ENCODE measurements at regions not wholly inside any gene's neighbourhood (a gene's known extent, or its start where the extent isn't known, plus 50 kb on each side); places are given as distances from the start of the nearest gene placed in this dataset.

DNA sequence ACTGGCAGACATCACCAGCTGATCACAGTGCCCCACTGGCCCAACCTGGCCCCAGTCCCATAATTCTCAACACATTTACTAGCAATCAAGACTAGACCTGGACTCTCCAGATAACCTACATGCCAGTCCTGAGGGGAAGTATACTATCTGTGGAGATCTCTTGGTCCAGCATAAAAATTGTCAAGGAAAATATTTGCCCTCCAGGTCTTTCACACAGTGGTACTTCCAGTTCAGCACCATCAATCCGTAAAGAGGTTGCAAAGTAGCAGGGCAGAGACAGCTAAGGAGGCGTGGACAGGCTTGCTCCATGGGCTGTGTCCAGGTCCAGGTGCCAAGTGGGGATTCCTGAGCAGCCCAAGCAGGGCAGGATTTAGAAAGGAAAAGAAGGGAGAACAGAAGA lies 143.6 kb upstream of the BACE2 start:
- Histone ChIP-seq H3K27me3 (no peaks in the 10 kb centered on the region), H4K20me1 (no peaks in the 10 kb centered on the region), H3K4me2 (peak overlapping the region in 3 of 11 experiments; percentile 12 to 30 (median 27); a peak in 2 of 22 replicates), H3K9ac (no peak overlapping the region), H3K36me3 (no peaks in the 10 kb centered on the region), H3K9me3 (replicated peaks in 1 of 11) (peaks cover 0 to 13% (median 0%) of the 10 kb centered on the region in 11 experiments; a peak in 4 of 22 replicates), H3K4me3 (no peak overlapping the region), H3K4me1 (peaks cover 0 to 8% (median 0%) of the 10 kb centered on the region in 10 experiments; a peak in 5 of 20 replicates), H3K27ac (no peak overlapping the region)
- TF ChIP-seq Cebpa-rat (IDR thresholded peaks at IDR 0.05) = no peak

DNA sequence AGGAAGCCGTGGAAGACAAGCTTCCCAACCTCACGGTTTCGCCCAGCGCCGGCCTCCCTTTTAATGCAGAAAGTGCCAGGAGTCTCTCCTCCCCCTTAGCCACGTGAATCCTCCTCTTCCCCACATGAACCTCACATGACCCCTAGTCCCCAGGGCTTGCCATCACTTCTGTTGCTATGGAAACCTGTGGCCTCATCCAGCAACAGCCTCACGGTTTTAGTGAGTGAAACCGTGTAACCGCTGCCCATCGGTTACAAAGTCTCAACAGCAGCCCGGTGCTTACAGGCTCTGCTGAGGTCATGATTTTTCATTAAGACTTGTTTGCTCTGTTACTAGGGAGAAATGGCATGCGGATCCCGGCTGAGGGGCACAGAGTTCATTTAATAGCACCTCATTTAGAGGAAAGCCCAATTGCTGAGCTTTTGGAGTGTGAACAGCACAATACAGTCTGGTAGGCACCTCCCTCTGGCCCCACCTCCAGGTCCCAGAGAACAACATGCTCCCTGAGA lies 143.2 kb upstream of the BACE2 start:
- Histone ChIP-seq H4K20me1 (no peaks in the 10 kb centered on the region), H3K4me1 (peaks cover 0 to 8% (median 0%) of the 10 kb centered on the region in 10 experiments; a peak in 5 of 20 replicates), H3K9me3 (replicated peaks in 1 of 11) (peaks cover 0 to 13% (median 0%) of the 10 kb centered on the region in 11 experiments; a peak in 4 of 22 replicates), H3K27ac (no peak overlapping the region), H3K4me3 (no peak overlapping the region), H3K27me3 (no peaks in the 10 kb centered on the region), H3K9ac (no peak overlapping the region), H3K4me2 (peak overlapping the region in 5 of 11 experiments; percentile 12 to 30 (median 27); a peak in 6 of 22 replicates), H3K36me3 (no peaks in the 10 kb centered on the region)
- no peak for TF ChIP-seq Cebpa-rat (IDR thresholded peaks at IDR 0.05)

- peaks cover 0 to 6% (median 0%) of the 10 kb centered on the region in 10 experiments; a peak in 5 of 20 replicates for H3K4me1 ChIP-seq
- H4K20me1 ChIP-seq = no peaks in the 10 kb centered on the region
- H3K4me2 ChIP-seq = no peak overlapping the region
- H3K9me3 ChIP-seq (replicated peaks in 1 of 11) = peaks cover 0 to 13% (median under 1%) of the 10 kb centered on the region in 11 experiments; a peak in 7 of 22 replicates
- no peak overlapping the region for H3K4me3 ChIP-seq
- H3K36me3 ChIP-seq = no peaks in the 10 kb centered on the region
- TF ChIP-seq Cebpa-rat (IDR thresholded peaks at IDR 0.05) = no peak
- H3K9ac ChIP-seq = no peak overlapping the region
- H3K27ac ChIP-seq = no peak overlapping the region
- no peaks in the 10 kb centered on the region for H3K27me3 ChIP-seq
Measured at GRCh38 chr21:41029571-41029970, 138.4 kb upstream of the BACE2 start.

DNA sequence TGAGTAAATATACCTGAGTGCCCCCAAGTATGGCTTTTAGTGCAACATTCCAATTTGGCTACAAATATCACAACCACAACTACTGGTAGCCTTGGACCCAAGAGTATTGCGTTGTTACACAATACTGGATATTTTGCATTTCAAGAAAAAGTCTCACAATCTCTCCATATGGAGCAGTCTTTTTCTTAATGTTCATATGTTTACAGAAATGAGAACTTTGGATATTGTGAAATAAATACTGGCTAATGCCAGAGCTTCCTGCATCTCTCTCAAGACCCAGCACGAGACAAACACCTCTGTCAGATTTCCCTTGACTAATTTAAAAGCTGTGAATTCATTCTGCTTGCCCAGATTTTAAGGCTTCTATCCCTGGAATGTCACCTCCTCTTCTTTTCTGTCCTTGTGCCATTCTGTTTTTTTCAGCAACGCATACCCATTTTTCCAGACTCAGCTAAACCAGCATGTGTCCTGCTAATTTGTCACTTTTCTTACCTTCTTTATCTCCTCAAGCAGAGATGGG lies 136.2 kb upstream of the BACE2 start:
- no peaks in the 10 kb centered on the region for H4K20me1 ChIP-seq
- H3K4me1 ChIP-seq = no peaks in the 10 kb centered on the region
- H3K27me3 ChIP-seq = no peaks in the 10 kb centered on the region
- H3K36me3 ChIP-seq = no peaks in the 10 kb centered on the region
- H3K9ac ChIP-seq = no peak overlapping the region
- H3K9me3 ChIP-seq (replicated peaks in 1 of 11) = peaks cover 1 to 13% (median 8%) of the 10 kb centered on the region in 11 experiments; a peak in 16 of 22 replicates
- peak in 1 of 11 experiments; percentile 20; a peak in 1 of 22 replicates for TF ChIP-seq Cebpa-rat (IDR thresholded peaks at IDR 0.05)
- no peak overlapping the region for H3K4me2 ChIP-seq
- H3K4me3 ChIP-seq = no peak overlapping the region
- no peak overlapping the region for H3K27ac ChIP-seq

DNA sequence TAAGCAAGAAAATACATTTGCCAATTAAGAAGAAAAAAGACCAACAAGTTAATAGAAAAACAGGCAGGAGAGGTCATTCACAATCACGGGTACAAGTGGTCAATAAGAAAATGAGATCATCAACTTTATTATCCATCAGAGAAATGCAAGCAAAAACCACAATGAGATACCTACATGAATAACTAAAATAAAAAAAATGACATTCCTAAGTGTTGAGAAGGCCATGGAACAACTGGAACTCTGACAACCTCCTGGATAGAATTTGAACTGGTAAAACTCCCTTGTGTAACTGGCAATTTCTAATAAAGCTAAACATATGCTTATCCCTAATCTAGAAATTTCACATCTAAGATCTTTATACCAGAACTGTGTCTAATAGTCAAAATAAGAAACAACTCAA lies 135.4 kb upstream of the BACE2 start:
- no peak for TF ChIP-seq Cebpa-rat (IDR thresholded peaks at IDR 0.05)
- Histone ChIP-seq H3K4me3 (no peak overlapping the region), H3K4me1 (no peaks in the 10 kb centered on the region), H3K36me3 (no peaks in the 10 kb centered on the region), H3K4me2 (no peak overlapping the region), H4K20me1 (no peaks in the 10 kb centered on the region), H3K27me3 (no peaks in the 10 kb centered on the region), H3K27ac (no peak overlapping the region), H3K9me3 (replicated peaks in 1 of 11) (peaks cover 0 to 13% (median 8%) of the 10 kb centered on the region in 11 experiments; a peak in 12 of 22 replicates), H3K9ac (no peak overlapping the region)

GRCh38 chr21:41037212-41037611 lies 130.7 kb upstream of the BACE2 start:
- no peak overlapping the region for H3K4me3 ChIP-seq
- H3K36me3 ChIP-seq = no peaks in the 10 kb centered on the region
- no peaks in the 10 kb centered on the region for H4K20me1 ChIP-seq
- no peak overlapping the region for H3K9ac ChIP-seq
- no peak overlapping the region for H3K27ac ChIP-seq
- H3K4me1 ChIP-seq = no peaks in the 10 kb centered on the region
- no peak for TF ChIP-seq Cebpa-rat (IDR thresholded peaks at IDR 0.05)
- H3K4me2 ChIP-seq = no peak overlapping the region
- H3K27me3 ChIP-seq = no peaks in the 10 kb centered on the region
- peaks cover 0 to 13% (median 8%) of the 10 kb centered on the region in 11 experiments; a peak in 12 of 22 replicates for H3K9me3 ChIP-seq (replicated peaks in 1 of 11)

DNA sequence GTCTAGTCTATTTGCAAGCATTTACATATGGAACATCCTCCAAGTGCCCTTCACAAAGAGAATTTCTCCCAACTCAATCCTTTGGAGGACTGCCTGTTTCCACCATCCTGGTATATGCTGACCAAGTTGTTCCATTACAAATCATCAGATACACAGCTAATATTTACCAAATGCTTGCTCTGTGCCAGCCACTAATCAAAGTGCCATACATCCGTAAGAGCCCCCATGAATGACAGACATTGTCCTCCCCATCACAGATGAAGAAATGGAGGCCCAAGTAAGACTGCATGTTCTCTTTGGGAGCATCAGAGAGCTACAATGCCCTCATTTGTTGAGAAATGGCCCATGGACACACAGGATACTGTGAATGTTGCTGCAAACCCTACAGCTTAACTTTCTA lies 130.0 kb upstream of the BACE2 start:
- peaks cover 0 to 13% (median 8%) of the 10 kb centered on the region in 11 experiments; a peak in 12 of 22 replicates for H3K9me3 ChIP-seq (replicated peaks in 1 of 11)
- no peaks in the 10 kb centered on the region for H4K20me1 ChIP-seq
- H3K4me2 ChIP-seq = no peak overlapping the region
- no peak overlapping the region for H3K9ac ChIP-seq
- no peak overlapping the region for H3K4me3 ChIP-seq
- no peaks in the 10 kb centered on the region for H3K4me1 ChIP-seq
- H3K27me3 ChIP-seq = no peaks in the 10 kb centered on the region
- no peaks in the 10 kb centered on the region for H3K36me3 ChIP-seq
- no peak overlapping the region for H3K27ac ChIP-seq
- TF ChIP-seq Cebpa-rat (IDR thresholded peaks at IDR 0.05) = no peak

DNA sequence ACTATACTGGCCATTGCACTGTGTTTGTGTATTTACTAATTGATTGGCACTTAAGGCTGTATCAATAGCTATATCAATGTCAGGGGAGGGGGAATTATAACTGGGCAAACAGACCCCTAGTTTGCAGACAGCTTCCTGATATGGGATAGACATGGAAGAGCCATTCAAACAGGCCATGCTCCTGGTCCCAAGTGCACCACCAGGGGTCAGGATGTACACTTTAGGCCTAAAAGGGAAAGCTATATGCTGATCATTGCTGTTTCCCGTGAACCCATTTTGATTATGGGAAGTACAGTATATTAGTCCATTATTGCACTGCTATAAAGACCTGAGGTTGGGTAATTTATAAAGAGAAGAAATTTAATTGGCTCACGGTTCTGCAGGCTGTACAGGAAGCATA lies 124.9 kb upstream of the BACE2 start:
- no peak for TF ChIP-seq Cebpa-rat (IDR thresholded peaks at IDR 0.05)
- no peak overlapping the region for H3K4me3 ChIP-seq
- H3K4me2 ChIP-seq = no peak overlapping the region
- no peak overlapping the region for H3K27ac ChIP-seq
- H3K4me1 ChIP-seq = no peaks in the 10 kb centered on the region
- H3K27me3 ChIP-seq = no peaks in the 10 kb centered on the region
- H3K36me3 ChIP-seq = no peaks in the 10 kb centered on the region
- no peaks in the 10 kb centered on the region for H3K9me3 ChIP-seq (replicated peaks in 1 of 11)
- H4K20me1 ChIP-seq = no peaks in the 10 kb centered on the region
- no peak overlapping the region for H3K9ac ChIP-seq

- Histone ChIP-seq H3K4me2 (no peak overlapping the region), H3K27ac (no peak overlapping the region), H3K4me3 (no peak overlapping the region)
Measured at GRCh38 chr21:41045534-41046268, 122.3 kb upstream of the BACE2 start.

More at GRCh38 chr21:41045534-41046268, 122.3 kb upstream of the BACE2 start:
- Histone ChIP-seq H3K27me3 (no peaks in the 10 kb centered on the region), H3K9me3 (replicated peaks in 1 of 11) (no peaks in the 10 kb centered on the region), H4K20me1 (no peaks in the 10 kb centered on the region), H3K4me1 (no peaks in the 10 kb centered on the region), H3K9ac (no peak overlapping the region), H3K36me3 (no peaks in the 10 kb centered on the region)
- TF ChIP-seq Cebpa-rat (IDR thresholded peaks at IDR 0.05) = no peak
